ENCODE measurements at regions not wholly inside any gene's neighbourhood (a gene's known extent, or its start where the extent isn't known, plus 50 kb on each side); places are given as distances from the start of the nearest gene placed in this dataset.

GRCh38 chr21:15183813-15184257 is 119.0 kb upstream of the NRIP1 start:
- Histone ChIP-seq H3K4me2 (ENCODE audit: low read length) (no peak overlapping the region), H3K9me3 (ENCODE audit: low read length) (no peaks in the 10 kb centered on the region), H3K9me2 (ENCODE audit: insufficient read depth, low read length) (no peaks in the 10 kb centered on the region), H4K20me1 (ENCODE audit: insufficient read depth, low read length) (no peaks in the 10 kb centered on the region), H3K27ac (ENCODE audit: low read depth, low read length, poor library complexity, severe bottlenecking) (no peak overlapping the region), H3K4me3 (ENCODE audit: low read depth, low read length, poor library complexity, severe bottlenecking) (no peak overlapping the region), H3K36me3 (ENCODE audit: insufficient read depth, low read length) (no peaks in the 10 kb centered on the region), H3K4me1 (ENCODE audit: insufficient read depth, low read length, poor library complexity, severe bottlenecking) (no peaks in the 10 kb centered on the region), H3K79me2 (ENCODE audit: insufficient read depth, low read depth, low read length) (no peaks in the 10 kb centered on the region), H2AFZ (ENCODE audit: low read length) (no peak overlapping the region)
- no peak for DNase-seq (ENCODE audit: low spot score)
- CTCF ChIA-PET (ENCODE audit: unreplicated experiment), result no interaction called here
- POLR2A ChIA-PET, result no interaction called here
- intact Hi-C loops (cut with micrococcal nuclease; ENCODE audit: unreplicated experiment), result no loop called here
- no TSS peak for BruUV-seq (replicated peaks)
- TF ChIP-seq CTCF (conservative IDR thresholded peaks at IDR 0.05; ENCODE audit: low read length), result no peak
- no peak for TF ChIP-seq EZH2phosphoT487 (IDR thresholded peaks at IDR 0.05; ENCODE audit: borderline replicate concordance, low read depth, low read length)

- no peak for DNase-seq (ENCODE audit: low spot score)
- ChIA-PET POLR2A (interaction anchor here (0.6 kb wide), 1 partner anchor 302 kb away, joined by 3 read pairs; no protein-coding TSS in a partner anchor), CTCF (ENCODE audit: unreplicated experiment) (no interaction called here)
- H3K36me3 ChIP-seq (ENCODE audit: insufficient read depth, low read length), result no peaks in the 10 kb centered on the region
- no peaks in the 10 kb centered on the region for H3K79me2 ChIP-seq (ENCODE audit: insufficient read depth, low read depth, low read length)
- H4K20me1 ChIP-seq (ENCODE audit: insufficient read depth, low read length), result no peaks in the 10 kb centered on the region
- no peaks in the 10 kb centered on the region for H3K9me2 ChIP-seq (ENCODE audit: insufficient read depth, low read length)
- intact Hi-C loops (cut with micrococcal nuclease; ENCODE audit: unreplicated experiment), result no loop called here
- H2AFZ ChIP-seq (ENCODE audit: low read length), result no peak overlapping the region
- no peak overlapping the region for H3K4me3 ChIP-seq (ENCODE audit: low read depth, low read length, poor library complexity, severe bottlenecking)
- no peak overlapping the region for H3K4me2 ChIP-seq (ENCODE audit: low read length)
- no TSS peak for BruUV-seq (replicated peaks)
- no peaks in the 10 kb centered on the region for H3K4me1 ChIP-seq (ENCODE audit: insufficient read depth, low read length, poor library complexity, severe bottlenecking)
- no peak overlapping the region for H3K27ac ChIP-seq (ENCODE audit: low read depth, low read length, poor library complexity, severe bottlenecking)
- TF ChIP-seq EZH2phosphoT487 (IDR thresholded peaks at IDR 0.05; ENCODE audit: borderline replicate concordance, low read depth, low read length) (no peak), CTCF (conservative IDR thresholded peaks at IDR 0.05; ENCODE audit: low read length) (no peak)
- no peaks in the 10 kb centered on the region for H3K9me3 ChIP-seq (ENCODE audit: low read length)
These were observed 125.6 kb upstream of the NRIP1 start for GRCh38 chr21:15190412-15190811.

GRCh38 chr21:15190837-15191236 is 126.0 kb upstream of the NRIP1 start:
- intact Hi-C loops (cut with micrococcal nuclease; ENCODE audit: unreplicated experiment), result no loop called here
- ChIA-PET POLR2A (no interaction called here), CTCF (ENCODE audit: unreplicated experiment) (no interaction called here)
- no peaks in the 10 kb centered on the region for H3K9me2 ChIP-seq (ENCODE audit: insufficient read depth, low read length)
- no peaks in the 10 kb centered on the region for H3K36me3 ChIP-seq (ENCODE audit: insufficient read depth, low read length)
- TF ChIP-seq EZH2phosphoT487 (IDR thresholded peaks at IDR 0.05; ENCODE audit: borderline replicate concordance, low read depth, low read length) (no peak), CTCF (conservative IDR thresholded peaks at IDR 0.05; ENCODE audit: low read length) (no peak)
- H4K20me1 ChIP-seq (ENCODE audit: insufficient read depth, low read length), result no peaks in the 10 kb centered on the region
- BruUV-seq (replicated peaks), result no TSS peak
- no peaks in the 10 kb centered on the region for H3K79me2 ChIP-seq (ENCODE audit: insufficient read depth, low read depth, low read length)
- DNase-seq (ENCODE audit: low spot score), result no peak
- H2AFZ ChIP-seq (ENCODE audit: low read length), result no peak overlapping the region
- H3K4me3 ChIP-seq (ENCODE audit: low read depth, low read length, poor library complexity, severe bottlenecking), result no peak overlapping the region
- no peak overlapping the region for H3K27ac ChIP-seq (ENCODE audit: low read depth, low read length, poor library complexity, severe bottlenecking)
- no peaks in the 10 kb centered on the region for H3K9me3 ChIP-seq (ENCODE audit: low read length)
- H3K4me1 ChIP-seq (ENCODE audit: insufficient read depth, low read length, poor library complexity, severe bottlenecking), result no peaks in the 10 kb centered on the region
- no peak overlapping the region for H3K4me2 ChIP-seq (ENCODE audit: low read length)

Measured in OCI-LY7 (cell line).